SK-N-SH (cell line): ENCODE measurements at regions not wholly inside any gene's neighbourhood (a gene's known extent, or its start where the extent isn't known, plus 50 kb on each side); places are given as distances from the start of the nearest gene placed in this dataset.

Experiments
- ELF1 ChIP-seq: IDR thresholded peaks from 2 replicates; pipeline ENCODE4 v1.4.0; 2012
- EP300 ChIP-seq, 2 experiments: IDR thresholded peaks; 2 replicates each; pipeline versions ENCODE4 v1.4.0 to v1.6.1; 2012; ENCODE audit warnings: borderline replicate concordance in 1 of 2, low read depth in 1 of 2, low read length in 1 of 2
- NFIC ChIP-seq: IDR thresholded peaks from 2 replicates; pipeline ENCODE4 v1.4.0; 2012; ENCODE audit warnings: borderline replicate concordance
- RCOR1 ChIP-seq: fragments of 150-350 bp; IDR thresholded peaks from 2 replicates; pipeline ENCODE4 v1.6.1; 2017; ENCODE audit warnings: antibody characterized with exemption, low read length
- SMC3 ChIP-seq: IDR thresholded peaks from 2 replicates; pipeline ENCODE4 v1.6.1; 2012; ENCODE audit warnings: low read depth, low read length, improper control_type of control experiment
- TAF1 ChIP-seq: IDR thresholded peaks from 2 replicates; pipeline ENCODE4 v1.6.1; 2012; ENCODE audit warnings: low read depth, mild to moderate bottlenecking, low read length, moderate library complexity, borderline replicate concordance
- TF ChIP-seq, protein P1 (sequence below): fragments of 200-600 bp; sonication (generic); IDR thresholded peaks from 2 replicates; pipeline ENCODE4 v1.6.1; 2017; ENCODE audit warnings: antibody characterized with exemption, mild to moderate bottlenecking, moderate library complexity

- TF ChIP-seq, protein P1, sequence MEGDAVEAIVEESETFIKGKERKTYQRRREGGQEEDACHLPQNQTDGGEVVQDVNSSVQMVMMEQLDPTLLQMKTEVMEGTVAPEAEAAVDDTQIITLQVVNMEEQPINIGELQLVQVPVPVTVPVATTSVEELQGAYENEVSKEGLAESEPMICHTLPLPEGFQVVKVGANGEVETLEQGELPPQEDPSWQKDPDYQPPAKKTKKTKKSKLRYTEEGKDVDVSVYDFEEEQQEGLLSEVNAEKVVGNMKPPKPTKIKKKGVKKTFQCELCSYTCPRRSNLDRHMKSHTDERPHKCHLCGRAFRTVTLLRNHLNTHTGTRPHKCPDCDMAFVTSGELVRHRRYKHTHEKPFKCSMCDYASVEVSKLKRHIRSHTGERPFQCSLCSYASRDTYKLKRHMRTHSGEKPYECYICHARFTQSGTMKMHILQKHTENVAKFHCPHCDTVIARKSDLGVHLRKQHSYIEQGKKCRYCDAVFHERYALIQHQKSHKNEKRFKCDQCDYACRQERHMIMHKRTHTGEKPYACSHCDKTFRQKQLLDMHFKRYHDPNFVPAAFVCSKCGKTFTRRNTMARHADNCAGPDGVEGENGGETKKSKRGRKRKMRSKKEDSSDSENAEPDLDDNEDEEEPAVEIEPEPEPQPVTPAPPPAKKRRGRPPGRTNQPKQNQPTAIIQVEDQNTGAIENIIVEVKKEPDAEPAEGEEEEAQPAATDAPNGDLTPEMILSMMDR = no peak
- no peak for TF ChIP-seq SMC3
- no peak for TF ChIP-seq RCOR1
- no peak for TF ChIP-seq TAF1
- no peak for TF ChIP-seq EP300 (IDR thresholded peaks at IDR 0.05; ENCODE audit: borderline replicate concordance in 1 of 2, low read depth in 1 of 2, low read length in 1 of 2)
- TF ChIP-seq NFIC = no peak
- TF ChIP-seq ELF1 = no peak
Observed at GRCh38 chr2:38174131-38174530, 98.2 kb upstream of the CYP1B1 start.
